ENCODE measurements at regions not wholly inside any gene's neighbourhood (a gene's known extent, or its start where the extent isn't known, plus 50 kb on each side); places are given as distances from the start of the nearest gene placed in this dataset.
A peak's percentile ranks its signal among the peaks of the same experiment; 100 is the strongest.

DNA sequence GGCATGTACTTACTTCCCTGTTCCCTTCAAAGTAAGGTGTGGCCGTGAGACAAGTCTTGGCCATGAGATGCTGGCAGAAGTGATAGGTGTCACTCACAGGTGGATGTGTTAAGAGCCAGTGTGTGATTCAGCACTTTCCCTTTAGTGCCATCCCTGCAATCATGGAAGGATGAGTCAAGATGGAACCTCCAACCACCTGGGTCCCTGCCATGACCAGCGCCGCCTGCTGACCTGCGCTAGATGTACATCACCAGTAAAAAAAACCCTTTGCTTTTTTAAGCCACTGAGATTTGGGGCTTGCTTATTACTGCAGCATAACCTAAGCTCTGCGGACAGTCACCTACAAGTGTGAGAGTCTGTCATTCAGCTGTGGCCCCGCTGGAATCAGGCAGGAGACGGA is 71.7 kb downstream of the TOMM20 start (continued):
- peak in 1 of 2 experiments; percentile 79; a peak in 3 of 4 replicates for TF ChIP-seq RCOR1 (IDR thresholded peaks at IDR 0.05; ENCODE audit: borderline replicate concordance in 1 of 2, low read depth in 2 of 2, low read length in 2 of 2)
- TF ChIP-seq ZNF507 (tag; conservative IDR thresholded peaks at IDR 0.05): no peak
- TF ChIP-seq HDAC3 (IDR thresholded peaks at IDR 0.05; ENCODE audit: borderline replicate concordance, partially characterized antibody): no peak
- TF ChIP-seq, protein P1, sequence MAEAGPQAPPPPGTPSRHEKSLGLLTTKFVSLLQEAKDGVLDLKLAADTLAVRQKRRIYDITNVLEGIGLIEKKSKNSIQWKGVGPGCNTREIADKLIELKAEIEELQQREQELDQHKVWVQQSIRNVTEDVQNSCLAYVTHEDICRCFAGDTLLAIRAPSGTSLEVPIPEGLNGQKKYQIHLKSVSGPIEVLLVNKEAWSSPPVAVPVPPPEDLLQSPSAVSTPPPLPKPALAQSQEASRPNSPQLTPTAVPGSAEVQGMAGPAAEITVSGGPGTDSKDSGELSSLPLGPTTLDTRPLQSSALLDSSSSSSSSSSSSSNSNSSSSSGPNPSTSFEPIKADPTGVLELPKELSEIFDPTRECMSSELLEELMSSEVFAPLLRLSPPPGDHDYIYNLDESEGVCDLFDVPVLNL (CRISPR knock-in tag; IDR thresholded peaks at IDR 0.05; ENCODE audit: low read depth): no peak
- no peak for TF ChIP-seq NFE2L1 (tag; IDR thresholded peaks at IDR 0.05; ENCODE audit: borderline replicate concordance, low read depth)
- TF ChIP-seq POLR2AphosphoS2 (IDR thresholded peaks at IDR 0.05; ENCODE audit: low read length): no peak
- TF ChIP-seq PRPF4 (IDR thresholded peaks at IDR 0.05; ENCODE audit: insufficient read depth, low read depth, low read length, poor library complexity, severe bottlenecking): no peak
- no peak for TF ChIP-seq HMG20B (CRISPR knock-in tag; IDR thresholded peaks at IDR 0.05)
- TF ChIP-seq, protein P2, sequence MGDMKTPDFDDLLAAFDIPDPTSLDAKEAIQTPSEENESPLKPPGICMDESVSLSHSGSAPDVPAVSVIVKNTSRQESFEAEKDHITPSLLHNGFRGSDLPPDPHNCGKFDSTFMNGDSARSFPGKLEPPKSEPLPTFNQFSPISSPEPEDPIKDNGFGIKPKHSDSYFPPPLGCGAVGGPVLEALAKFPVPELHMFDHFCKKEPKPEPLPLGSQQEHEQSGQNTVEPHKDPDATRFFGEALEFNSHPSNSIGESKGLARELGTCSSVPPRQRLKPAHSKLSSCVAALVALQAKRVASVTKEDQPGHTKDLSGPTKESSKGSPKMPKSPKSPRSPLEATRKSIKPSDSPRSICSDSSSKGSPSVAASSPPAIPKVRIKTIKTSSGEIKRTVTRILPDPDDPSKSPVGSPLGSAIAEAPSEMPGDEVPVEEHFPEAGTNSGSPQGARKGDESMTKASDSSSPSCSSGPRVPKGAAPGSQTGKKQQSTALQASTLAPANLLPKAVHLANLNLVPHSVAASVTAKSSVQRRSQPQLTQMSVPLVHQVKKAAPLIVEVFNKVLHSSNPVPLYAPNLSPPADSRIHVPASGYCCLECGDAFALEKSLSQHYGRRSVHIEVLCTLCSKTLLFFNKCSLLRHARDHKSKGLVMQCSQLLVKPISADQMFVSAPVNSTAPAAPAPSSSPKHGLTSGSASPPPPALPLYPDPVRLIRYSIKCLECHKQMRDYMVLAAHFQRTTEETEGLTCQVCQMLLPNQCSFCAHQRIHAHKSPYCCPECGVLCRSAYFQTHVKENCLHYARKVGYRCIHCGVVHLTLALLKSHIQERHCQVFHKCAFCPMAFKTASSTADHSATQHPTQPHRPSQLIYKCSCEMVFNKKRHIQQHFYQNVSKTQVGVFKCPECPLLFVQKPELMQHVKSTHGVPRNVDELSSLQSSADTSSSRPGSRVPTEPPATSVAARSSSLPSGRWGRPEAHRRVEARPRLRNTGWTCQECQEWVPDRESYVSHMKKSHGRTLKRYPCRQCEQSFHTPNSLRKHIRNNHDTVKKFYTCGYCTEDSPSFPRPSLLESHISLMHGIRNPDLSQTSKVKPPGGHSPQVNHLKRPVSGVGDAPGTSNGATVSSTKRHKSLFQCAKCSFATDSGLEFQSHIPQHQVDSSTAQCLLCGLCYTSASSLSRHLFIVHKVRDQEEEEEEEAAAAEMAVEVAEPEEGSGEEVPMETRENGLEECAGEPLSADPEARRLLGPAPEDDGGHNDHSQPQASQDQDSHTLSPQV (IDR thresholded peaks at IDR 0.05): no peak
- TF ChIP-seq SRSF3 (IDR thresholded peaks at IDR 0.05; ENCODE audit: insufficient read depth, low read length): no peak
- TF ChIP-seq, protein P3, sequence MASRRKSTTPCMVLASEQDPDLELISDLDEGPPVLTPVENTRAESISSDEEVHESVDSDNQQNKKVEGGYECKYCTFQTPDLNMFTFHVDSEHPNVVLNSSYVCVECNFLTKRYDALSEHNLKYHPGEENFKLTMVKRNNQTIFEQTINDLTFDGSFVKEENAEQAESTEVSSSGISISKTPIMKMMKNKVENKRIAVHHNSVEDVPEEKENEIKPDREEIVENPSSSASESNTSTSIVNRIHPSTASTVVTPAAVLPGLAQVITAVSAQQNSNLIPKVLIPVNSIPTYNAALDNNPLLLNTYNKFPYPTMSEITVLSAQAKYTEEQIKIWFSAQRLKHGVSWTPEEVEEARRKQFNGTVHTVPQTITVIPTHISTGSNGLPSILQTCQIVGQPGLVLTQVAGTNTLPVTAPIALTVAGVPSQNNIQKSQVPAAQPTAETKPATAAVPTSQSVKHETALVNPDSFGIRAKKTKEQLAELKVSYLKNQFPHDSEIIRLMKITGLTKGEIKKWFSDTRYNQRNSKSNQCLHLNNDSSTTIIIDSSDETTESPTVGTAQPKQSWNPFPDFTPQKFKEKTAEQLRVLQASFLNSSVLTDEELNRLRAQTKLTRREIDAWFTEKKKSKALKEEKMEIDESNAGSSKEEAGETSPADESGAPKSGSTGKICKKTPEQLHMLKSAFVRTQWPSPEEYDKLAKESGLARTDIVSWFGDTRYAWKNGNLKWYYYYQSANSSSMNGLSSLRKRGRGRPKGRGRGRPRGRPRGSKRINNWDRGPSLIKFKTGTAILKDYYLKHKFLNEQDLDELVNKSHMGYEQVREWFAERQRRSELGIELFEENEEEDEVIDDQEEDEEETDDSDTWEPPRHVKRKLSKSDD (conservative IDR thresholded peaks at IDR 0.05; ENCODE audit: low read length): no peak
- TF ChIP-seq NRF1 (conservative IDR thresholded peaks at IDR 0.05 in 1 of 2, IDR thresholded peaks at IDR 0.05 in 1 of 2): 0 out of 4 replicates have a peak, but pooled peaks of 1 of the 2 experiments have one; percentile 19
- TF ChIP-seq TBL1XR1 (IDR thresholded peaks at IDR 0.05; ENCODE audit: low read length in 2 of 2): 0 out of 4 replicates have a peak, but pooled peaks of 1 of the 2 experiments have one; percentile 15
- TF ChIP-seq HNRNPK (IDR thresholded peaks at IDR 0.05; ENCODE audit: low read depth, low read length, poor library complexity, severe bottlenecking): no peak
- TF ChIP-seq ERF (CRISPR knock-in tag; IDR thresholded peaks at IDR 0.05): no peak
- TF ChIP-seq CEBPB (tag; IDR thresholded peaks at IDR 0.05): no peak
- no peak for TF ChIP-seq TAF7 (tag; IDR thresholded peaks at IDR 0.05)
- TF ChIP-seq TEAD4 (IDR thresholded peaks at IDR 0.05; ENCODE audit: low read length): no peak
- no peak for TF ChIP-seq TEAD4 (CRISPR knock-in tag; IDR thresholded peaks at IDR 0.05; ENCODE audit: borderline replicate concordance)
- TF ChIP-seq CTBP1 (IDR thresholded peaks at IDR 0.05; ENCODE audit: borderline replicate concordance): peak; percentile 86
- no peak for TF ChIP-seq KLF1 (tag; IDR thresholded peaks at IDR 0.05)

Measured in K562 (cell line).